ENCODE measurements at regions not wholly inside any gene's neighbourhood (a gene's known extent, or its start where the extent isn't known, plus 50 kb on each side); places are given as distances from the start of the nearest gene placed in this dataset.

- TF ChIP-seq, protein P1, sequence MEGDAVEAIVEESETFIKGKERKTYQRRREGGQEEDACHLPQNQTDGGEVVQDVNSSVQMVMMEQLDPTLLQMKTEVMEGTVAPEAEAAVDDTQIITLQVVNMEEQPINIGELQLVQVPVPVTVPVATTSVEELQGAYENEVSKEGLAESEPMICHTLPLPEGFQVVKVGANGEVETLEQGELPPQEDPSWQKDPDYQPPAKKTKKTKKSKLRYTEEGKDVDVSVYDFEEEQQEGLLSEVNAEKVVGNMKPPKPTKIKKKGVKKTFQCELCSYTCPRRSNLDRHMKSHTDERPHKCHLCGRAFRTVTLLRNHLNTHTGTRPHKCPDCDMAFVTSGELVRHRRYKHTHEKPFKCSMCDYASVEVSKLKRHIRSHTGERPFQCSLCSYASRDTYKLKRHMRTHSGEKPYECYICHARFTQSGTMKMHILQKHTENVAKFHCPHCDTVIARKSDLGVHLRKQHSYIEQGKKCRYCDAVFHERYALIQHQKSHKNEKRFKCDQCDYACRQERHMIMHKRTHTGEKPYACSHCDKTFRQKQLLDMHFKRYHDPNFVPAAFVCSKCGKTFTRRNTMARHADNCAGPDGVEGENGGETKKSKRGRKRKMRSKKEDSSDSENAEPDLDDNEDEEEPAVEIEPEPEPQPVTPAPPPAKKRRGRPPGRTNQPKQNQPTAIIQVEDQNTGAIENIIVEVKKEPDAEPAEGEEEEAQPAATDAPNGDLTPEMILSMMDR (IDR thresholded peaks at IDR 0.05): no peak
- no peak for TF ChIP-seq POLR2A (IDR thresholded peaks at IDR 0.05)
- peak; percentile 16 to 31 for TF ChIP-seq POLR2AphosphoS5 (IDR thresholded peaks at IDR 0.05; ENCODE audit: insufficient read depth in 1 of 2, low read depth in 1 of 2)
Observed at GRCh38 chr1:31523769-31524168, 52.5 kb upstream of the TINAGL1 start.

Data from vagina (tissue), 2 donors.